HG03575 (cell line): ENCODE measurements at regions not wholly inside any gene's neighbourhood (a gene's known extent, or its start where the extent isn't known, plus 50 kb on each side); places are given as distances from the start of the nearest gene placed in this dataset.
A peak's percentile ranks its signal among the peaks of the same experiment; 100 is the strongest.
"Not testable (repeated sequence)": the region's sequence is repeated elsewhere in the genome, so short reads cannot be mapped to it uniquely, and the experiment has no call there.

Experiments used
- ATAC-seq: cut with Tn5 transposase; IDR thresholded peaks from one replicate; pipeline ENCODE4 v1.9.1; 2021; ENCODE audit not compliant: unreplicated experiment, insufficient number of reproducible peaks, low FRiP score; ENCODE audit errors: extremely low read depth

DNA sequence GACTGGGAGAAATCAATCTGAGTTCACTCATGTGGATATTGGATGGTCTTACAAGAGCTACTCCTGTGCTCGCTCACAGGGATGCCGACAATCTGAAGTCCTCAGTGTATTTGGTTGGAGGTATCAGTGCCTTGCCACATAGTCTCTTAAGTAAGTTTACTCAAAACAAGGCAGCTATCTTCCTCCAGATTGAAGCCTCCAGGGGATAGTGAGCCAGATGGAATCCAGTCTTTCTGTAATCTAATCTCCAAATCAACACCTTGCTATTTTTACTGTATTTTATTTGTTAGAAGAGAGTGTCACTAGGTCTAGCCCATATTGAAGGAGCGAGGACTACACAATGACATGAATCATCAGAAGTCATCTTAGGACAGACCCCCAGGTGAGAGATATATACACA is 456.6 kb upstream of the POT1 start:
- ATAC-seq: no peak

GRCh38 chr7:125383324-125383723 is 453.7 kb upstream of the POT1 start:
- ATAC-seq: no peak

- no peak for ATAC-seq
These were observed 452.8 kb upstream of the POT1 start for GRCh38 chr7:125382401-125382800.

- no peak for ATAC-seq
These were observed 446.3 kb upstream of the POT1 start for GRCh38 chr7:125375942-125376341.

DNA sequence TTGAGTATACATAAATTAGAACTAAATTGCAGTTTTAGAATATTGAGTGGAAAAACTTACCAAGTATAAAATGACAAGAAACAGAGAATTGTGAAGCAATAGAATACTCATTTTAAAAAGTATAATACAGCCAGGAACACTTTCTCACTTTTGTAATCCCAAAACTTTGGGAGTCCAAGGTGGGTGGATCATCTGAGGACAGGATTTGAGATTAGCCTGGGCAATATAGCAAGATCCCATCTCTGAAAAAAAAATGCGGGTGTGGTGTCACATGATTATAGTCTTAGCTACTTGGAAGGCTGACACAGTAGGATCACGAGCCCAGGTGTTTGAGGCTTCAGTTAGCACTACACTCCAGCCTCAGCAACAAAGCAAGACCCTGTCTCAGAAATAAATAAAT is 440.9 kb upstream of the POT1 start:
- ATAC-seq: no peak

DNA sequence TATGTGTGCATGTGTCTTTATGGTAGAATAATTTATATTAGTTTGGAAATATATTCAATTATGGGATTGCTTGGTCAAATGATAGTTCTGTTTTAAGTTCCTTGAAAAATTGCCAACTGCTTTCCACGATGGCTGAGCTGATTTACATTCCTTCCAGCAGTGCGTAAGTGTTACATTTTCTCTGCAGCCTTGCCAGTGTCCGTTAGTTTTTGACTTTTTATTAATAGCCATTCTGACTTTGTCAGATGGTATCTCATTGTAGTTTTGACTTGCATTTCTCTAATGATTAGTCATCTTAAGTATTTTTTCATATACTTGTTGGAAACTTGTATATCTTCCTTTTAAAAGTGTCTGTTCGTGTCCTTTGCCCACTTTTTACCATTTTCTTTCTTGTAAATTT is 434.2 kb upstream of the POT1 start:
- ATAC-seq: no peak

GRCh38 chr7:125358551-125359167 is 429.0 kb upstream of the POT1 start:
- no peak for ATAC-seq

- no peak for ATAC-seq
These were observed 428.2 kb upstream of the POT1 start for GRCh38 chr7:125357676-125358455.

DNA sequence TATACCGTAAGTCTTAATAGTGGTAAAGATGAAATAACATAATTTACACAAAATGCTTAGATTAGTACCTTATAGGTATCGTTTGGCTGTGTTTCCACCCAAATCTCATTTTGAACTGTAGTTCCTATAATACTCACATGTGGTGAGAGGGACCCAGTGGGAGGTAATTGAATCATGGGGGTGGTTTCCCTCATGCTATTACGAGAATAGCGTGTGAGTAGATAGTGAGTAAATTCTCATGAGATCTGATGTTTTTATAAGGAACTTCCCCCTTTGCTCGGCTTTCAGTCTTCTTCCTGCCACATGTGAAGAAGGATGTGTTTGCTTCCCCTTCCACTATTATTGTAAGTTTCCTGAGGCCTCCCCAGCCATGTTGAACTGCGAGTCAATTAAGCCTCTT is 426.3 kb upstream of the POT1 start:
- ATAC-seq: peak; percentile 55

DNA sequence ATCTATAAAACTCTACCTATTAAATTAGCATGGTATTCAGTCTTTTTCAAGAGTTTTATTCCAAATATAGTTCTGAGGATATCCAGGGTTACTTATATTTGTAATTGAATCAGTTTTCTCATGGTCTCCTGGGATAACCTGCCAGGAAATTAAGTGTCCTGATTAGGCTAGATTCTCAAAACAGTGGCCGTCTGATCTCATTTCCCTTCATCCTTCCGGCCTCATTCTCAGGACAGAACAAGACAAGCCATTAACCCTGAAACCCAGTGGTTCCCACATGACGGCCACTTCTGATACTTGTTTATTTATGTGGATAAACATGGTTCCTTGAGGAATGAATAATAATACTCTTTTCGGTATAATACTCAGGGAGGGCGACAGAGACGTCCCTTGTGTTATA is 417.6 kb upstream of the POT1 start:
- ATAC-seq: no peak

DNA sequence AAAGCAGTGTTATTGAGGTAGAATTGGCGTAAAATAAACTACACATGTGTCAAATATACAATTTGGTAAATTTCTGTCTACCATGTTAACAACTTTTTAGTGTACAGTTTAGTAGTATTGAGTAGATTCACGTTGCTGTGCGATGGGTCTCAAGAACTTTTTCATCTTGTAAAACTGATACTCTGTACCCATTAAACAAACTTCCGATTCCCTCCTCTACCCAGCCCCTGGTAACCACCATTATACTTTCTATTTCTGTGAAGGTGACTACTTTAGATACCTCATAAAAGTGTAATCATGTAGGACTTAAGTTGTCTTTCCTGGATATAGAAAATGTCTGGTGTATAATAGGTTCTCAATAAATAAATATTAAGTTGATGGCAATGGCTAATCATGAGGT is 408.5 kb upstream of the POT1 start:
- no peak for ATAC-seq

GRCh38 chr7:125336326-125336725 is 406.7 kb upstream of the POT1 start:
- no peak for ATAC-seq

- ATAC-seq: no peak
These were observed 397.1 kb upstream of the POT1 start for GRCh38 chr7:125326666-125327255.

- no peak for ATAC-seq
These were observed 386.8 kb upstream of the POT1 start for GRCh38 chr7:125316466-125316865.

GRCh38 chr7:125299003-125299765 is 369.6 kb upstream of the POT1 start:
- no peak for ATAC-seq

GRCh38 chr7:125279961-125280360 is 350.3 kb upstream of the POT1 start:
- ATAC-seq: no peak

- no peak for ATAC-seq
These were observed 348.7 kb upstream of the POT1 start for GRCh38 chr7:125278318-125278717.

DNA sequence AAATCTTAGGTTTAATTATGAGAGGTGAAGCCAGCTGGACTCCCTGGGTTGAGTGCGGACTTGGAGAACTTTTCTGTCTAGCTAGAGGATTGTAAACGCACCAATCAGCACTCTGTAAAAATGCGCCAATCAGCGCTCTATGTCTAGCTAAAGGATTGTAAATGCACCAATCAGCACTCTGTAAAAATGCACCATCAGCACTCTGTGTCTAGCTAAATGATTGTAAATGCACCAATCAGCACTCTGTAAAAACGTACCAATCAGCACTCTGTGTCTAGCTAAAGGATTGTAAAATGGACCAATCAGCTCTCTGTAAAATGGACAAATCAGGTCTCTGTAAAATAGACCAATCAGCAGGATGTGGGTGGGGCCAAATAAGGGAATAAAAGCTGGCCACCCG is 345.1 kb upstream of the POT1 start:
- ATAC-seq: not testable (repeated sequence)

DNA sequence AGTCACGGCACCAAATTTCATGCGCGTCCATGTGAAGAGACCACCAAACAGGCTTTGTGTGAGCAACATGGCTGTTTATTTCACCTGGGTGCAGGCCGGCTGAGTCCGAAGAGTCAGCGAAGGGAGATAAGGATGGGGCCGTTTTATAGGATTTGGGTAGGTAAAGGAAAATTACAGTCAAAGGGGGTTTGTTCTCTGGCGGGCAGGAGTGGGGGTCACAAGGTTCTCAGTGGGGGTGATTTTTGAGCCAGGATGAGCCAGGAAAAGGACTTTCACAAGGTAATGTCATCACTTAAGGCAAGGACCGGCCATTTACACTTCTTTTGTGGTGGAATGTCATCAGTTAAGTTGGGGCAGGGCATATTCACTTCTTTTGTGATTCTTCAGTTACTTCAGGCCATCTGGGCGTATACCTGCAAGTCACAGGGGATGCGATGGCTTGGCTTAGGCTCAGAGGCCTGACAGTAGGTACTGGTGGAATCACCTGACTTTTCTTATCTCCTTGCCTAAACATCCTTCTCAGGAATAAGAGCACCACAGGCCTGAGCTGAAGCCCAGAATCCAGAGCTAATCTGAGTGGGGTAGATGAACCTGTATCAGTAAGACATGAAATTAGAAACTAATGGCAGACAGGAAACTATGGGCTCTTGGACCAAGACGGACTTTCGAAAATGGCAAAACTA is 334.7 kb upstream of the POT1 start:
- ATAC-seq: not testable (repeated sequence)
